CD14-positive monocyte (primary cell): ENCODE measurements at regions not wholly inside any gene's neighbourhood (a gene's known extent, or its start where the extent isn't known, plus 50 kb on each side); places are given as distances from the start of the nearest gene placed in this dataset.

Source experiments
- DNase-seq, 3 donors: peaks; one replicate each; pipeline ENCODE4 v3.0.0-alpha.2; 2011 to 2022
- H2AFZ ChIP-seq: 2 replicates; pipeline ENCODE4 v1.6.0; 2012; ENCODE audit warnings: mild to moderate bottlenecking, low read depth, low read length, inconsistent platforms; ENCODE audit not compliant: insufficient read depth, poor library complexity, severe bottlenecking
- H3K27ac ChIP-seq, 2 donors: 1 replicate in 1 of 2; 2 replicates in 1 of 2; pipeline ENCODE4 v1.5.1; 2012 to 2013; ENCODE audit warnings: low read length in 2 of 2, control low read depth in 1 of 2, inconsistent platforms in 1 of 2, low read depth in 1 of 2, mild to moderate bottlenecking in 1 of 2
- H3K27me3 ChIP-seq, 2 donors: one replicate each; pipeline versions ENCODE4 v1.6.0 to v1.6.1; 2011 to 2013; ENCODE audit warnings: low read length in 2 of 2; ENCODE audit not compliant: control insufficient read depth in 2 of 2, insufficient read depth in 2 of 2
- H3K36me3 ChIP-seq, 2 donors: replicated peaks in 1 of 2; 1 replicate in 1 of 2; 2 replicates in 1 of 2; pipeline versions ENCODE4 v1.5.1 to v1.6.1; 2012 to 2013; ENCODE audit warnings: low read length in 2 of 2, control low read depth in 1 of 2, inconsistent platforms in 1 of 2, mild to moderate bottlenecking in 1 of 2; ENCODE audit not compliant: insufficient read depth in 2 of 2, control insufficient read depth in 1 of 2
- H3K4me1 ChIP-seq, 2 donors: 1 replicate in 1 of 2; 2 replicates in 1 of 2; pipeline versions ENCODE4 v1.5.1 to v1.6.1; 2012 to 2013; ENCODE audit warnings: low read length in 2 of 2, control low read depth in 1 of 2, inconsistent platforms in 1 of 2, mild to moderate bottlenecking in 1 of 2, moderate library complexity in 1 of 2; ENCODE audit not compliant: insufficient read depth in 2 of 2, control insufficient read depth in 1 of 2
- H3K4me2 ChIP-seq: replicated peaks from 2 replicates; pipeline ENCODE3; 2012; ENCODE audit warnings: low read length, moderate library complexity, mild to moderate bottlenecking; ENCODE audit not compliant: poor library complexity, severe bottlenecking; ENCODE audit errors: extremely low read depth
- H3K4me3 ChIP-seq, 3 experiments: fragments of 200-600 bp in 1 of 3; sonication (generic) in 1 of 3; replicated peaks in 1 of 3; 1 replicate in 2 of 3; 2 replicates in 1 of 3; pipeline ENCODE4 v1.5.1; 2011 to 2013; ENCODE audit warnings: low read length in 3 of 3, mild to moderate bottlenecking in 3 of 3, control low read depth in 2 of 3, low read depth in 2 of 3, inconsistent platforms in 1 of 3, moderate library complexity in 1 of 3
- H3K79me2 ChIP-seq: 2 replicates; pipeline ENCODE4 v1.6.0; 2012; ENCODE audit warnings: mild to moderate bottlenecking, control low read depth, inconsistent platforms, low read length, moderate library complexity; ENCODE audit not compliant: insufficient read depth
- H3K9ac ChIP-seq: 2 replicates; pipeline ENCODE4 v1.6.0; 2017; ENCODE audit warnings: low read length, mild to moderate bottlenecking; ENCODE audit not compliant: insufficient read depth, poor library complexity, severe bottlenecking
- H3K9me3 ChIP-seq, 2 donors: replicated peaks in 1 of 2; 1 replicate in 1 of 2; 2 replicates in 1 of 2; pipeline versions ENCODE4 v1.5.1 to v1.6.1; 2012 to 2013; ENCODE audit warnings: low read length in 2 of 2, control low read depth in 1 of 2; ENCODE audit not compliant: control insufficient read depth in 1 of 2, insufficient read depth in 1 of 2
- H4K20me1 ChIP-seq: 2 replicates; pipeline ENCODE4 v1.6.0; 2012; ENCODE audit warnings: mild to moderate bottlenecking, low read length, control low read depth, moderate library complexity; ENCODE audit not compliant: insufficient read depth
- H3K27ac Mint-ChIP-seq, 7 donors: one replicate each; pipeline ENCODE4 v1.8.0; 2020; ENCODE audit warnings: mild to moderate bottlenecking in 7 of 7, mixed read lengths in 7 of 7, moderate library complexity in 6 of 7, inconsistent platforms in 2 of 7
- H3K27me3 Mint-ChIP-seq, 3 donors: one replicate each; pipeline ENCODE4 v1.8.0; 2021 to 2022; ENCODE audit warnings: low read depth in 3 of 3, mild to moderate bottlenecking in 3 of 3, mixed read lengths in 3 of 3, moderate library complexity in 3 of 3, inconsistent platforms in 1 of 3
- H3K36me3 Mint-ChIP-seq, 2 donors: one replicate each; pipeline ENCODE4 v1.8.0; 2020; ENCODE audit warnings: mixed read lengths in 2 of 2, inconsistent platforms in 1 of 2, mild to moderate bottlenecking in 1 of 2
- H3K4me1 Mint-ChIP-seq: one replicate; pipeline ENCODE4 v1.8.0; 2020; ENCODE audit warnings: mild to moderate bottlenecking, mixed read lengths
- H3K4me3 Mint-ChIP-seq, 2 donors: one replicate each; pipeline ENCODE4 v1.8.0; 2020; ENCODE audit warnings: mild to moderate bottlenecking in 2 of 2, mixed read lengths in 2 of 2, moderate library complexity in 1 of 2
- H3K9me3 Mint-ChIP-seq, 7 donors: one replicate each; pipeline ENCODE4 v1.8.0; 2020 to 2022; ENCODE audit warnings: mixed read lengths in 7 of 7, mild to moderate bottlenecking in 6 of 7, moderate library complexity in 6 of 7, inconsistent platforms in 2 of 7
- CTCF ChIP-seq: fragments of 200-600 bp; IDR thresholded peaks from one replicate; pipeline ENCODE4 v1.8.0; 2022; ENCODE audit warnings: antibody characterized with exemption, mild to moderate bottlenecking
- WGBS: methylation state at CpG from one replicate; pipeline ENCODE4 v1.1.5; 2013; ENCODE audit warnings: missing lambda C conversion rate; ENCODE audit not compliant: insufficient coverage; 5-methylcytosine and 5-hydroxymethylcytosine counted together
- intact Hi-C, 2 donors: fragments of 100-400 bp; cut with micrococcal nuclease; formaldehyde crosslinking; loops; one replicate each; pipeline versions ENCODE4 v1.15.0 to v1.15.1; 2023

GRCh38 chr5:101917166-101917565, 378.9 kb downstream of the SLCO4C1 start:
- WGBS: no CpG with 5 or more reads among the region's 2 CpGs
- Histone ChIP-seq H4K20me1 (no peaks in the 10 kb centered on the region), H3K4me2 (no peak overlapping the region), H3K4me3 (no peak overlapping the region), H3K9me3 (no peaks in the 10 kb centered on the region), H3K27ac (no peak overlapping the region), H3K79me2 (no peaks in the 10 kb centered on the region), H3K27me3 (no peaks in the 10 kb centered on the region), H3K9ac (no peak overlapping the region), H3K36me3 (no peaks in the 10 kb centered on the region), H3K4me1 (no peaks in the 10 kb centered on the region), H2AFZ (no peak overlapping the region)
- Mint-ChIP-seq H3K9me3 (peaks cover 0 to 3% (median 0%) of the 10 kb centered on the region in 7 donors), H3K27me3 (no peaks in the 10 kb centered on the region), H3K27ac (no peak overlapping the region), H3K4me1 (no peaks in the 10 kb centered on the region), H3K36me3 (no peaks in the 10 kb centered on the region), H3K4me3 (no peak overlapping the region)
- no peak for DNase-seq
- no peak for TF ChIP-seq CTCF
- intact Hi-C loops: no loop called here

- Histone ChIP-seq H3K27ac (no peak overlapping the region), H3K79me2 (no peaks in the 10 kb centered on the region), H3K36me3 (no peaks in the 10 kb centered on the region), H3K9ac (no peak overlapping the region), H2AFZ (no peak overlapping the region), H3K4me1 (no peaks in the 10 kb centered on the region), H3K4me2 (no peak overlapping the region), H3K4me3 (no peak overlapping the region), H3K27me3 (no peaks in the 10 kb centered on the region), H3K9me3 (no peaks in the 10 kb centered on the region), H4K20me1 (no peaks in the 10 kb centered on the region)
- Mint-ChIP-seq H3K4me3 (no peak overlapping the region), H3K4me1 (no peaks in the 10 kb centered on the region), H3K36me3 (no peaks in the 10 kb centered on the region), H3K9me3 (peaks cover 0 to 3% (median 0%) of the 10 kb centered on the region in 7 donors), H3K27ac (no peak overlapping the region), H3K27me3 (no peaks in the 10 kb centered on the region)
- DNase-seq: no peak
- intact Hi-C loops: no loop called here
- no peak for TF ChIP-seq CTCF
- whole genome bisulfite sequencing: 90% methylated on average over 2 of the region's 7 CpGs
Measured at GRCh38 chr5:101915554-101915953, 380.5 kb downstream of the SLCO4C1 start.
